GM10266 (cell line): ENCODE measurements at regions not wholly inside any gene's neighbourhood (a gene's known extent, or its start where the extent isn't known, plus 50 kb on each side); places are given as distances from the start of the nearest gene placed in this dataset.

Experiments used
- DNase-seq: peaks from one replicate; pipeline ENCODE4 v3.0.0; 2012; ENCODE audit errors: extremely low spot score
- TF ChIP-seq, protein P1 (sequence below): IDR thresholded peaks from 2 replicates; pipeline ENCODE4 v1.5.1; 2012; ENCODE audit warnings: mild to moderate bottlenecking, low read depth; ENCODE audit not compliant: control insufficient read depth, insufficient read depth; ENCODE audit errors: missing control alignments

GRCh38 chr20:40582531-40582930, 106.5 kb downstream of the MAFB start:
- TF ChIP-seq, protein P1, sequence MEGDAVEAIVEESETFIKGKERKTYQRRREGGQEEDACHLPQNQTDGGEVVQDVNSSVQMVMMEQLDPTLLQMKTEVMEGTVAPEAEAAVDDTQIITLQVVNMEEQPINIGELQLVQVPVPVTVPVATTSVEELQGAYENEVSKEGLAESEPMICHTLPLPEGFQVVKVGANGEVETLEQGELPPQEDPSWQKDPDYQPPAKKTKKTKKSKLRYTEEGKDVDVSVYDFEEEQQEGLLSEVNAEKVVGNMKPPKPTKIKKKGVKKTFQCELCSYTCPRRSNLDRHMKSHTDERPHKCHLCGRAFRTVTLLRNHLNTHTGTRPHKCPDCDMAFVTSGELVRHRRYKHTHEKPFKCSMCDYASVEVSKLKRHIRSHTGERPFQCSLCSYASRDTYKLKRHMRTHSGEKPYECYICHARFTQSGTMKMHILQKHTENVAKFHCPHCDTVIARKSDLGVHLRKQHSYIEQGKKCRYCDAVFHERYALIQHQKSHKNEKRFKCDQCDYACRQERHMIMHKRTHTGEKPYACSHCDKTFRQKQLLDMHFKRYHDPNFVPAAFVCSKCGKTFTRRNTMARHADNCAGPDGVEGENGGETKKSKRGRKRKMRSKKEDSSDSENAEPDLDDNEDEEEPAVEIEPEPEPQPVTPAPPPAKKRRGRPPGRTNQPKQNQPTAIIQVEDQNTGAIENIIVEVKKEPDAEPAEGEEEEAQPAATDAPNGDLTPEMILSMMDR: no peak
- no peak for DNase-seq

- TF ChIP-seq, protein P1: no peak
- DNase-seq: no peak
Observed at GRCh38 chr20:40579701-40580100, 109.3 kb downstream of the MAFB start.

GRCh38 chr20:40578961-40579360, 110.1 kb downstream of the MAFB start:
- no peak for DNase-seq
- TF ChIP-seq, protein P1: no peak

GRCh38 chr20:40575851-40576250, 113.2 kb downstream of the MAFB start:
- TF ChIP-seq, protein P1: no peak

DNA sequence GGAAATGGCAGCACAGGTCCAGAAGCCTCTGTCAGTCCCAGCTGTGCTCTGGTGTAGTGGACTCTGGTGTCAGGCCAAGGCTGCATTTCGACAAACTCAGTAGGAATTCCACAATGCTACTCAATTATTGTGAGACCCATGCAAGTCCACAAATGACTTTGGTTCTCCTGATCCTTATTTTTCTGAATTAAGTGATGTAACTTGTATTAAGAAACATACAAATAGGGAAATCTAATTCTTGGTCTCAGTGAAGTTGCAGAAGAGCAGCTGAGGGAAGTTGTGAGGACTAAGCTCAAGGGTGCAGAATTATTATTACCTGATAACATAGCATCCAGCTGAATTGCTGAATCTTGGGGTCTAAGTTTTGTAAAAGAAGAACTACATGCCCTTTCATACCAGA, 116.8 kb downstream of the MAFB start:
- TF ChIP-seq, protein P1: no peak
- no peak for DNase-seq

More at GRCh38 chr20:40575851-40576250, 113.2 kb downstream of the MAFB start:
- DNase-seq: no peak

- TF ChIP-seq, protein P1: no peak
- no peak for DNase-seq
Observed at GRCh38 chr20:40571639-40572038, 117.4 kb downstream of the MAFB start.

DNA sequence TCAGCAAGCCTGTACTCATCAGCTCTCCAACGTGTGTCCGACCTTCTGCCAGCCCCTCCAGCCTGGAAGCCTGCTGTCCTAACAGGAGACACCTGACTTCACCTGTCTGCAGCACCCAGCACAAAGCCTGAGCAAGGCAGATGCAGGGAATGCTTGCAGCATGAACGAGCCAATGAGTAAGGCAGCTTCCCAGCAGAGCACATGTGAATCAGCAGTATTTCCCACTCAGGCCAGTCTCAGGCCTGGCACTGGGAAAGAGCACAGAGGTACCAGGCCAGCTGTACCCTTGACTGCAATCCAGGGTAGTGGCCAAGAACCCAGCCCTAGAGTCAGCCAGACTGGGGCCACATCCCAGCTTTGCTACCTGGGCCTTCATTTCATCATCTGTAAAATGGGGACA, 120.8 kb downstream of the MAFB start:
- TF ChIP-seq, protein P1: no peak
- no peak for DNase-seq

GRCh38 chr20:40565682-40566040, 123.4 kb downstream of the MAFB start:
- no peak for DNase-seq
- TF ChIP-seq, protein P1: no peak
